Right lobe of liver (tissue), 6 donors: ENCODE measurements at regions not wholly inside any gene's neighbourhood (a gene's known extent, or its start where the extent isn't known, plus 50 kb on each side); places are given as distances from the start of the nearest gene placed in this dataset.

Experiments
- ATAC-seq, 4 donors: fragments of 200-7000 bp; cut with Tn5 transposase; one replicate each; pipeline ENCODE4 v1.9.1; 2020; ENCODE audit warnings: mild to moderate bottlenecking in 4 of 4, moderate library complexity in 4 of 4
- DNase-seq, 3 donors: peaks; one replicate each; pipeline ENCODE4 v3.0.0-alpha.2; 2020
- H3K27ac ChIP-seq, 3 donors: fragments of 200-600 bp; one replicate each; pipeline ENCODE4 v1.8.0; 2022
- H3K27me3 ChIP-seq, 2 donors: fragments of 200-600 bp; one replicate each; pipeline ENCODE4 v1.8.0; 2022
- H3K36me3 ChIP-seq, 4 donors: fragments of 200-600 bp; sonication (generic) in 1 of 4; one replicate each; pipeline versions ENCODE4 v1.5.1 to v1.8.0; 2017 to 2022; ENCODE audit warnings: control low read depth in 1 of 4
- H3K4me1 ChIP-seq, 4 donors: fragments of 200-600 bp; sonication (generic) in 1 of 4; one replicate each; pipeline versions ENCODE4 v1.5.1 to v1.8.0; 2017 to 2022; ENCODE audit warnings: control low read depth in 1 of 4
- H3K4me3 ChIP-seq, 3 donors: fragments of 200-600 bp; one replicate each; pipeline ENCODE4 v1.8.0; 2022
- H3K9me3 ChIP-seq, 4 donors: fragments of 200-600 bp; sonication (generic) in 1 of 4; one replicate each; pipeline versions ENCODE4 v1.5.1 to v1.8.0; 2017 to 2022; ENCODE audit warnings: control low read depth in 1 of 4
- POLR2A ChIP-seq: fragments of 450-650 bp; IDR thresholded peaks from one replicate; pipeline ENCODE4 v1.6.1; 2017; ENCODE audit warnings: antibody characterized with exemption, mild to moderate bottlenecking
- WGBS: methylation state at CpG from one replicate; pipeline ENCODE4 v1.1.6; 2018; ENCODE audit warnings: low coverage, low lambda C conversion rate; ENCODE audit not compliant: insufficient coverage; ENCODE audit errors: missing lambda C conversion rate; 5-methylcytosine and 5-hydroxymethylcytosine counted together
- intact Hi-C, 2 donors: fragments of 100-400 bp; cut with DNase I; formaldehyde crosslinking; loops; one replicate each; pipeline versions ENCODE4 v1.11.2 to v1.14.1; 2022
- TF ChIP-seq, protein P1 (sequence below), 4 donors: fragments of 200-600 bp in 3 of 4; fragments of 450-650 bp in 1 of 4; IDR thresholded peaks; one replicate each; pipeline versions ENCODE4 v1.5.1 to v1.8.0; 2016 to 2022; ENCODE audit warnings: antibody characterized with exemption in 4 of 4, mild to moderate bottlenecking in 2 of 4
- donor health status: DM: no; HTN: yes; CAD: no.
- donor health status: DM: no; HTN: no; CAD: no.
- donor health status: DM: no; HTN: no; CAD: no.
- donor health status: DM: no; HTN: yes; CAD: no.
- donor health status: DM: no; HTN: yes; CAD: no.

DNA sequence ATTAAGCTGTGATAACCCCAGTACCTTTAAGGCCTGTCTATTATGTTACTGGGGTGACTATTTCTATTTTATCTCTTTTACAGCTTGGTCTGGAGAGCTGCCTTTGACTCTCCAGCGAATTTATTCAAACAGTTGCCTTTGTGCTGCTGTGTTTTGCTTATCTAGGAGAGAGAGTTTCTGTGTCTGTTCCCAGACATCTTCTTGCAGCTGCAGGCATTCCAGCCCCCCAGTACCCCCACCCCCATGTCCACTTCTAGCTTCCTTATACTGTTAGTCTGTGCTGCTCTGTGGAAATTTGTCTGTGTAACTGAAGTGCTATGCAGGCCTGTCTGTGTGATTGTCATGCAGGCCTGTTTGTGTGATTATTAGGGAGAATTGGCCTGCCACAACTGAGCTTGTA lies 713.7 kb upstream of the SEMA6D start:
- Histone ChIP-seq H3K4me1 (no peaks in the 10 kb centered on the region), H3K36me3 (no peaks in the 10 kb centered on the region), H3K9me3 (peaks cover 0 to 3% (median 0%) of the 10 kb centered on the region in 4 donors), H3K27me3 (no peaks in the 10 kb centered on the region), H3K4me3 (no peak overlapping the region), H3K27ac (no peak overlapping the region)
- 60% methylated on average over 1 of the region's 1 CpG for WGBS
- no peak for ATAC-seq
- no peak for TF ChIP-seq POLR2A
- TF ChIP-seq, protein P1, sequence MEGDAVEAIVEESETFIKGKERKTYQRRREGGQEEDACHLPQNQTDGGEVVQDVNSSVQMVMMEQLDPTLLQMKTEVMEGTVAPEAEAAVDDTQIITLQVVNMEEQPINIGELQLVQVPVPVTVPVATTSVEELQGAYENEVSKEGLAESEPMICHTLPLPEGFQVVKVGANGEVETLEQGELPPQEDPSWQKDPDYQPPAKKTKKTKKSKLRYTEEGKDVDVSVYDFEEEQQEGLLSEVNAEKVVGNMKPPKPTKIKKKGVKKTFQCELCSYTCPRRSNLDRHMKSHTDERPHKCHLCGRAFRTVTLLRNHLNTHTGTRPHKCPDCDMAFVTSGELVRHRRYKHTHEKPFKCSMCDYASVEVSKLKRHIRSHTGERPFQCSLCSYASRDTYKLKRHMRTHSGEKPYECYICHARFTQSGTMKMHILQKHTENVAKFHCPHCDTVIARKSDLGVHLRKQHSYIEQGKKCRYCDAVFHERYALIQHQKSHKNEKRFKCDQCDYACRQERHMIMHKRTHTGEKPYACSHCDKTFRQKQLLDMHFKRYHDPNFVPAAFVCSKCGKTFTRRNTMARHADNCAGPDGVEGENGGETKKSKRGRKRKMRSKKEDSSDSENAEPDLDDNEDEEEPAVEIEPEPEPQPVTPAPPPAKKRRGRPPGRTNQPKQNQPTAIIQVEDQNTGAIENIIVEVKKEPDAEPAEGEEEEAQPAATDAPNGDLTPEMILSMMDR (IDR thresholded peaks at IDR 0.05) = no peak
- DNase-seq = no peak
- intact Hi-C loops = no loop called here

DNA sequence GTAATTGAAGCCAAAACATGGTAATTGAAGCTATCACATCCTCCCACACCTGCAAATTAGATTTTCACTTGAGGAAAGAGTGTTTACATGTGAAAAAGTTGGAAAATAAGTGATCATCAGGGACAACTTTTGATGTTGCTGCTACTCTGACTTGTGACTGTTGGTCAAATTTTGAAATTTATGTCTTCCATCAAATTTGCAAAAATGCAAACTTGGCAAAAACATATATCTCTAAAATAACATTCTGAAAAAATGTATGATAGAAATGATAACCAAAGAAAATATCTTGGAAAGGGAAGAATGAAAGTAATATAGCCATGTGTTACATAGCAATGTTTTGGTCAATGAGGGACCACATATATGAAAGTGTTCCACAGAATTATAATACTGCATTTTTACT lies 703.9 kb upstream of the SEMA6D start:
- H3K4me3 ChIP-seq = no peak overlapping the region
- no peaks in the 10 kb centered on the region for H3K27me3 ChIP-seq
- intact Hi-C loops = no loop called here
- DNase-seq (no peak), ATAC-seq (no peak)
- H3K4me1 ChIP-seq = no peaks in the 10 kb centered on the region
- no peak overlapping the region for H3K27ac ChIP-seq
- TF ChIP-seq, protein P1 (IDR thresholded peaks at IDR 0.05) = no peak
- no peak for TF ChIP-seq POLR2A
- no peaks in the 10 kb centered on the region for H3K36me3 ChIP-seq
- H3K9me3 ChIP-seq = no peaks in the 10 kb centered on the region

DNA sequence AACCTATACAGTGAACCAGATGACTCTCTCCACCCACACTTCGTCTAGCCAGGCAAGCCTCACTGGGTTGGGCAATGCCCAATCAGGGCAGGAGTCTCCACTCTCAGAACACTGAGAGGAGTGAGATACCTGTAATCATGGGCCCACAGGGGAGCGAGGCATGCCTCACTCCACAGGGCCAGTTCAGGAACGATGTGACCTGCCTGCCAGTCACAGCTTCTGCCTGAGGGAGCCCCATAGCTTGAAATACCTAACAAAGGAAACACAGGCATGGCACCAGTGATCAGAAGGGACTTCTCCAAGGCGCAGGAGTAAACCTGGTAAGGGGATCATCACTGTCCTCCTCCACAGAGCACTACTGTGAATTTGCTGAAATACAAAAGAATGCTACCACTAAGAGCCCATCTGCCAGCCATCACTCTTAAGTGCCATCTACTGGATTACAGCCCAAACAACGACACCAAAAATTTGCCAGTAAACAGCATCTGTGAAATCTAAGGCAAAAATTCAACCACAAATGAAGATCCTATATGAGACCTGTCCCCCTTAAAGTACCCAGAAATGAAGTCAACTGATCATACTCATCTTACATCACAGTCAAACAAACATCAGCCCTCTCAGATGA lies 689.9 kb upstream of the SEMA6D start:
- Histone ChIP-seq H3K36me3 (no peaks in the 10 kb centered on the region), H3K4me1 (no peaks in the 10 kb centered on the region), H3K27ac (no peak overlapping the region), H3K9me3 (peaks cover 0 to 3% (median 0%) of the 10 kb centered on the region in 4 donors), H3K4me3 (no peak overlapping the region), H3K27me3 (no peaks in the 10 kb centered on the region)
- TF ChIP-seq, protein P1 (IDR thresholded peaks at IDR 0.05) = no peak
- TF ChIP-seq POLR2A = no peak
- ATAC-seq = no peak
- WGBS = 46% methylated on average over 3 of the region's 5 CpGs
- intact Hi-C loops = no loop called here
- no peak for DNase-seq

DNA sequence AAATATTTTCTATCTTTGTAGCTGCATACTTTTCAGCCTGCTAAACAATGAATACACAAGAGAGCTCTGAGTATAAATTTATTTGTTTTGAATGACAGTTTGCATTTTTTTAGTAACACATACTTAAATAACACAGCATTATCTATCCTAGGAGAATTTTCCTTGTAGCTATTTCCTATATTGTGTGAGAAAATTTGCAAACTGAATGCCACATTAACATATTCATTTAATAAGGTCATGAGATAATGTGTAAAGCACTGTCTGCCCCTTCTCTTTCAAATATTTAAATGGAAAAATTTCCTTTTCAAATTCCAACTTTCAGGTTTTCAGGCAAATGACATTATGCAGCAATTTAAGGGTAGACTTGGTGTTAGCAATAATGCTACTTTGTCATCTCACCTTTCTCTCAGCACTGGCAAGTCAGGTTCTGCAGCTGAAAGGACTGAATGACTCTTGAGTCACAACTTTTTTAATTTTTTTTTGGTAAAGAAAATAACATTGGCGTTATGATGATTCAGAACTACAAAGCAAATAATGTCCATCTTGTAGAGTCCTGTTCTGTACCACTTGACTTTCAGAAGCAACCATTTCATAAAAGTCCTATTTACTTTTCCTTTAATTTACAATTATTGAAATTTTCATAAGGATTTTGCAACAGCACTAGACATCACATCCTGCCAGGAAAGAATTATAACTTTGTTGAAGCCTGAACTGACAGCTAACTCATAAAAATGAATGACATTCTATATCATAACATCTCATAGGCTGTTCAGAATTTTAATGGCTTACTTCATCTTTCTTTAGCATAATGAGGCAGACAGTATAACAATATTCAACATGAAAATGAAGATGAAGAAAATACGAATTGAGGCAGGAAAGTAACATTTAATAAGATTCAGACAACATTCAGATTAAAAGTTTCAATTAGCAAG lies 681.6 kb upstream of the SEMA6D start:
- Histone ChIP-seq H3K27me3 (no peaks in the 10 kb centered on the region), H3K9me3 (no peaks in the 10 kb centered on the region), H3K4me1 (no peaks in the 10 kb centered on the region), H3K27ac (no peak overlapping the region), H3K36me3 (no peaks in the 10 kb centered on the region), H3K4me3 (no peak overlapping the region)
- WGBS = 23% methylated on average over 2 of the region's 2 CpGs
- DNase-seq (no peak), ATAC-seq (no peak)
- TF ChIP-seq, protein P1 (IDR thresholded peaks at IDR 0.05) = no peak
- TF ChIP-seq POLR2A = no peak
- intact Hi-C loops = no loop called here
